Naive thymus-derived CD8-positive, alpha-beta T cell (primary cell): ENCODE measurements at regions not wholly inside any gene's neighbourhood (a gene's known extent, or its start where the extent isn't known, plus 50 kb on each side); places are given as distances from the start of the nearest gene placed in this dataset.
"Not testable (repeated sequence)": the region's sequence is repeated elsewhere in the genome, so short reads cannot be mapped to it uniquely, and the experiment has no call there.

Experiments
- ATAC-seq, 2 donors: fragments of 150-1000 bp; cut with Tn5 transposase in 1 of 2; sonication (Bioruptor Pico), chemical (Tn5 transposase) in 1 of 2; 1 replicate in 1 of 2; 2 replicates in 1 of 2; pipeline ENCODE4 v1.10.0; 2021; ENCODE audit warnings: mild to moderate bottlenecking in 2 of 2, moderate library complexity in 2 of 2
- POLR2A ChIA-PET: fragments of 350-600 bp; sonication (Branson Sonifier 250); formaldehyde crosslinking; loops from one replicate; lab custom pipeline; 2021; ENCODE audit warnings: antibody characterized with exemption; lab: Charles Lee
- DNase-seq, 10 donors: peaks; one replicate each; pipeline versions ENCODE4 v3.0.0 to v3.0.0-alpha.2; 2020 to 2022
- H3K27ac Mint-ChIP-seq, 10 donors: one replicate each; pipeline ENCODE4 v1.8.0; 2020 to 2022; ENCODE audit warnings: mild to moderate bottlenecking in 10 of 10, mixed read lengths in 10 of 10, moderate library complexity in 4 of 10, inconsistent platforms in 1 of 10
- H3K27me3 Mint-ChIP-seq, 5 donors: one replicate each; pipeline ENCODE4 v1.8.0; 2021 to 2022; ENCODE audit warnings: mixed read lengths in 5 of 5
- H3K36me3 Mint-ChIP-seq, 3 donors: one replicate each; pipeline ENCODE4 v1.8.0; 2020 to 2022; ENCODE audit warnings: mixed read lengths in 3 of 3, mild to moderate bottlenecking in 2 of 3, inconsistent platforms in 1 of 3
- H3K4me1 Mint-ChIP-seq, 4 donors: one replicate each; pipeline ENCODE4 v1.8.0; 2021 to 2022; ENCODE audit warnings: mixed read lengths in 4 of 4
- H3K4me3 Mint-ChIP-seq, 10 donors: one replicate each; pipeline ENCODE4 v1.8.0; 2020 to 2022; ENCODE audit warnings: mild to moderate bottlenecking in 10 of 10, mixed read lengths in 10 of 10, moderate library complexity in 6 of 10, inconsistent platforms in 1 of 10
- H3K9me3 Mint-ChIP-seq, 9 donors: one replicate each; pipeline ENCODE4 v1.8.0; 2020 to 2022; ENCODE audit warnings: mixed read lengths in 9 of 9, mild to moderate bottlenecking in 3 of 9, inconsistent platforms in 1 of 9, moderate library complexity in 1 of 9

GRCh38 chr13:62375653-62376052 lies 960.0 kb upstream of the PCDH20 start:
- ATAC-seq: no peak
- no peak overlapping the region for H3K4me3 Mint-ChIP-seq
- POLR2A ChIA-PET: no interaction called here
- H3K27me3 Mint-ChIP-seq: no peaks in the 10 kb centered on the region
- no peak overlapping the region for H3K27ac Mint-ChIP-seq
- H3K36me3 Mint-ChIP-seq: no peaks in the 10 kb centered on the region
- DNase-seq: no peak
- peaks cover 0 to 4% (median 0%) of the 10 kb centered on the region in 9 donors for H3K9me3 Mint-ChIP-seq
- H3K4me1 Mint-ChIP-seq: no peaks in the 10 kb centered on the region

- Mint-ChIP-seq H3K4me1 (no peaks in the 10 kb centered on the region), H3K9me3 (peaks cover 0 to 11% (median 2%) of the 10 kb centered on the region in 9 donors), H3K27me3 (no peaks in the 10 kb centered on the region), H3K36me3 (no peaks in the 10 kb centered on the region), H3K4me3 (no peak overlapping the region), H3K27ac (no peak overlapping the region)
- DNase-seq (no peak), ATAC-seq (no peak)
- POLR2A ChIA-PET: no interaction called here
Observed at GRCh38 chr13:62371737-62372136, 956.1 kb upstream of the PCDH20 start.

GRCh38 chr13:62367971-62368370 lies 952.3 kb upstream of the PCDH20 start:
- peaks cover 0 to 19% (median 1%) of the 10 kb centered on the region in 9 donors for H3K9me3 Mint-ChIP-seq

GRCh38 chr13:62360609-62361008 lies 945.0 kb upstream of the PCDH20 start:
- POLR2A ChIA-PET: no interaction called here
- Mint-ChIP-seq H3K27me3 (no peaks in the 10 kb centered on the region), H3K4me3 (no peak overlapping the region), H3K36me3 (no peaks in the 10 kb centered on the region), H3K9me3 (peaks cover 0 to 12% (median 0%) of the 10 kb centered on the region in 9 donors), H3K27ac (no peak overlapping the region), H3K4me1 (no peaks in the 10 kb centered on the region)
- no peak for ATAC-seq
- no peak for DNase-seq

More at GRCh38 chr13:62367971-62368370, 952.3 kb upstream of the PCDH20 start:
- H3K36me3 Mint-ChIP-seq, POLR2A ChIA-PET, H3K27ac Mint-ChIP-seq, H3K27me3 Mint-ChIP-seq, DNase-seq, H3K4me3 Mint-ChIP-seq, H3K4me1 Mint-ChIP-seq, ATAC-seq: not testable (repeated sequence)

GRCh38 chr13:62358646-62358932 lies 942.9 kb upstream of the PCDH20 start:
- H3K27me3 Mint-ChIP-seq: no peaks in the 10 kb centered on the region
- no peak overlapping the region for H3K4me3 Mint-ChIP-seq
- peaks cover 0 to 12% (median 0%) of the 10 kb centered on the region in 9 donors for H3K9me3 Mint-ChIP-seq
- ATAC-seq (no peak), DNase-seq (no peak)
- POLR2A ChIA-PET: no interaction called here
- H3K4me1 Mint-ChIP-seq: no peaks in the 10 kb centered on the region
- H3K36me3 Mint-ChIP-seq: no peaks in the 10 kb centered on the region
- no peak overlapping the region for H3K27ac Mint-ChIP-seq

DNA sequence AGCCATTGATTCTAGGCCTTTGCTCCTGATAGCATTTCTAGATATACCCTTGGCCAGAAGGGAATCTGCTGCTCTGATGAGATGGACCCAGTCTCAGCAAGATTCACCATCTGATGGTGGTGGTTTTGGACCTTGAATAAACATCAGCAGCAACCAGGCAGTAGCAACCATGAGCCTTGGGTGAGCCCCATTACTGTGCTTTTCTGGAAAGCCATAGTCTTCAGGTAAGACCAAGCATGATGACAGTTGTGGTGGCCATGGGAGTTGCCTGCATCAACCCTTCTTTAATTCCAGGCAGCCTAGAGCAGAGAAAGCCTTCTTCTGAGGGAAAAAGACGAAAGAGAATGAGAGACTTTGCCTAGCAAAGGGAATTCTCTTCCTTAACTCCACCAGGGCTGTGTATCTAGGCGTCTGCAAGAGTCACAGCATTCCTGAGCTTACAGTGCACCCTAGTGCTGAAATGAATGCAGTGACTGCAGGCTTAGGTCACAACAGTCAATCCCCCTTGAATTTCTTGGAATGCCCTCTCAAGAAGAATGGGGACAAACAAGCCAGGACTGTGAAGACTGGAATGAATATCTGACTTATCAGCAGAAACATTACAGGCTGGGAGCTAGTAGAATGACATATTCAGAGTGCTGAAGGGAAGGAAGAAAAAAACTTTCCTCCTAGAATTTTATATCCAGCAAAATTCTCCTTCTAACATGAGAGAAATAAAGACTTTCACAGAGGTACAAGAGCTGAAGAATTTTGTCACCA lies 942.4 kb upstream of the PCDH20 start:
- H3K27ac Mint-ChIP-seq: no peak overlapping the region
- ATAC-seq (no peak), DNase-seq (no peak)
- POLR2A ChIA-PET: no interaction called here
- no peaks in the 10 kb centered on the region for H3K27me3 Mint-ChIP-seq
- no peaks in the 10 kb centered on the region for H3K4me1 Mint-ChIP-seq
- H3K36me3 Mint-ChIP-seq: no peaks in the 10 kb centered on the region
- H3K4me3 Mint-ChIP-seq: no peak overlapping the region
- H3K9me3 Mint-ChIP-seq: peaks cover 0 to 12% (median 0%) of the 10 kb centered on the region in 9 donors

DNA sequence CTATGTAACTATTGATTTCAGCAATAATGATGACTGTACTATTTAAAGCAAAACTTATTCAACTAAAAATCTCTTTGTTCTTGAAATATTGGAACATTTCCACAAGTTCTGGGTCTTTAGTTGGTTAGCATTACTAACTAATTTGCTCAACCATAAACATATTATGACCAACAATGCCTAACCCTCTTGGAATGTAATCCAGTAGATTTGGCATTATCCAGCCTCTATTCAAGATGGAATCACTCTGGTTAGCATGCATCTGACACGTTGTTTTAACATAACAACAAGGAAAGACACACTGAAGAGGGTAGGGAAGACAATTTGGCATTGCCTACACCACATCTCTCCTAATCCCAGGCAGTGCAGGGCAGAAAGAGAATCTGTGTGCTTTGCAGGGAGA lies 941.3 kb upstream of the PCDH20 start:
- ATAC-seq: no peak
- Mint-ChIP-seq H3K9me3 (peaks cover 0 to 12% (median 0%) of the 10 kb centered on the region in 9 donors), H3K4me1 (no peaks in the 10 kb centered on the region), H3K4me3 (no peak overlapping the region), H3K36me3 (no peaks in the 10 kb centered on the region), H3K27ac (no peak overlapping the region), H3K27me3 (no peaks in the 10 kb centered on the region)
- POLR2A ChIA-PET: no interaction called here
- DNase-seq: no peak

DNA sequence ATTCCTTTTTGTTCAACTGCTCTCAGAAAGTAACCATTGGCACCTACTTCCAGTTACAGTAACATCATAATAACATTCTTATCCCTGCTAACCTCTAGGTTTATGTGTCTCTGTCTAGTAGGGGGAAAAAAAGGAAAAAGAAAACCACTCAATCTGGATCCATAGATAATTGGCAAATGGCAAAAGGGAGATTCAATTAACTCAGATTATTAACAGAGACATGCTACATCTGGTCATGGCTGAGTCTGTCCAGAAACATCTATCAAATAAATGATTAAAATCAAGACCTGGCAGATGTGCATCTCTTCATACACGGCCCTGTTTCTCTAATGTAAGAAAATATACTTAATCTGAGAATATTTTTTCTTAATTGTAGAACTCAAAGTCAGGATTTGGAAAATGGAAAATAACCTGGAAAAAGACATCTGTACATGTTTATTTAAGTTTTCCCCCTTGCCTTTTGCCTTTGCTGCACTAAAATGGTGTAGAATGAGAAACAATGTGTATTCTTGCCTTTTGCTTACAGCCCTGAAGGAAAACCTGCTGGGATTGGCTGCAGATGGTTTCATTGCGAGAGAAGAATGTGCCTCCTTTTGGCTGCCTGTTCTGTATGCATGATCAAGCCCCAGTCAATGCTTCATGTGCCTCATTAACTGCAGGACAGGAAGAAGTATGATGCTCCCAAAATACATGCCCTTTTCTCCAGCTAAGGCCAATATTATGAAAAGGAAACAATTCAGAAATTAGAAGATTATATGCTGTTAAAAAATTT lies 921.6 kb upstream of the PCDH20 start:
- Mint-ChIP-seq H3K9me3 (peaks cover 0 to 8% (median 0%) of the 10 kb centered on the region in 9 donors), H3K36me3 (no peaks in the 10 kb centered on the region), H3K27ac (no peak overlapping the region), H3K27me3 (no peaks in the 10 kb centered on the region), H3K4me3 (no peak overlapping the region), H3K4me1 (no peaks in the 10 kb centered on the region)
- ATAC-seq: no peak
- no peak for DNase-seq
- POLR2A ChIA-PET: no interaction called here

- POLR2A ChIA-PET: no interaction called here
- DNase-seq: no peak
- Mint-ChIP-seq H3K4me3 (no peak overlapping the region), H3K27ac (no peak overlapping the region), H3K4me1 (no peaks in the 10 kb centered on the region), H3K27me3 (no peaks in the 10 kb centered on the region), H3K36me3 (no peaks in the 10 kb centered on the region), H3K9me3 (peaks cover 0 to 8% (median 3%) of the 10 kb centered on the region in 9 donors)
- no peak for ATAC-seq
Observed at GRCh38 chr13:62336507-62336906, 920.9 kb upstream of the PCDH20 start.

DNA sequence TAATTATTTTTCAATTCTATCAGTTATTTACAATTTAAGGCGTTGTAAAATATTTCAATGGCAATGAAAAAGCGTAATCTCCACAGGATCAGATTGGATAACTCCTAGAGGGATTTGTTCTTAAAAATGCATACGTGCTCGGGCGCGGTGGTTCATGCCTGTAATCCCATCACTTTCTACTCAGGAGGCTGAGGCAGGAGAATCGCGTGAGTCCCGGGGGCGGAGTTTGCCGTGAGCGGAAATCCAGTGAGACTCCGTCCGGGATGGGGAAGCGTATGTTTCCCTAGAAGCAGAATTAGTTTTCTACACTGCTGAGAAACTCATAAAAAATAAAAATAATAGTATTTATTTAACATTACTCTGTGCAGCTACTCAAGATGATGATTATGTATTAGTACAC lies 917.8 kb upstream of the PCDH20 start:
- H3K27me3 Mint-ChIP-seq: no peaks in the 10 kb centered on the region
- ATAC-seq: no peak
- no peak overlapping the region for H3K27ac Mint-ChIP-seq
- no peaks in the 10 kb centered on the region for H3K4me1 Mint-ChIP-seq
- POLR2A ChIA-PET: no interaction called here
- no peak for DNase-seq
- peaks cover 0 to 8% (median 3%) of the 10 kb centered on the region in 9 donors for H3K9me3 Mint-ChIP-seq
- H3K4me3 Mint-ChIP-seq: no peak overlapping the region
- H3K36me3 Mint-ChIP-seq: no peaks in the 10 kb centered on the region

DNA sequence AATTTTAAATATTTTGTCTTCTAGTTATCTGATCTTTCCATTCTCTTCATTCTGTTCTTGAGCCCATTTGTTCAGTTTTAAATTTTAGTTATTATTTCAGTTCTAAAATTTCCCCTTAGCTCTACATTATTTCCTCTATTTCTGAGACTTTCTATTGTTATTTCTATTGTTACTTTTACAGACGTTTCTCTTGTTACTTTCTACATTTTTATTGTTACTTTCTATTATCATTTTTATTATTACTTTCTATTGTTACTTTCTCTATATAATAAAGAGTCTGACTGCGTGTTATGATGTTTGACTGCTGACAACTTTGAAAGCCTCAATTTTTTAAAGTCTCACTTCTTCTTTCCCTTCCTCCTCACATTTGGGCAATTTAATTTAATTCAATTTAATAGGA lies 915.7 kb upstream of the PCDH20 start:
- POLR2A ChIA-PET: no interaction called here
- Mint-ChIP-seq H3K4me1 (no peaks in the 10 kb centered on the region), H3K36me3 (no peaks in the 10 kb centered on the region), H3K27me3 (no peaks in the 10 kb centered on the region), H3K27ac (no peak overlapping the region), H3K9me3 (peaks cover 0 to 14% (median 8%) of the 10 kb centered on the region in 9 donors), H3K4me3 (no peak overlapping the region)
- DNase-seq (no peak), ATAC-seq (no peak)

DNA sequence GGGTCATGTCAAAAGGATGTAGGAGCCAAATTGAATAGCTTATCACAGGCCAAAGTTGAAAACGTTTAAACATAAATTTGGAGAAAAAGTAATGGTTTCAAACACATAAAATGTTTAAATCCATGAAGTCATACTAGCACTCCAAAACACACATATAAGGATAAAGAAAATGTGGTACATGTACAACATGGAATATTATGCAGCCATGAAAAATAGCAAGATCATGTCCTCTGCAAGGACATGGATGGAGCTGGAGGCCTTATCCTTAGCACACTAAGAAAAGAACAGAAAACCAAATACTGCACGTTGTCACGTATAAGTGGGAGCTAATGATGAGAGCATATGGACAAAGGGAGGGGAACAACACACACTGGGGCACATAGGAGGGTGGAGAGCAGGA lies 911.7 kb upstream of the PCDH20 start:
- no peaks in the 10 kb centered on the region for H3K4me1 Mint-ChIP-seq

GRCh38 chr13:62324842-62325241 lies 909.2 kb upstream of the PCDH20 start:
- ATAC-seq (no peak), DNase-seq (no peak)
- H3K36me3 Mint-ChIP-seq: no peaks in the 10 kb centered on the region
- no peaks in the 10 kb centered on the region for H3K27me3 Mint-ChIP-seq
- H3K4me3 Mint-ChIP-seq: no peak overlapping the region
- peaks cover 0 to 9% (median 3%) of the 10 kb centered on the region in 9 donors for H3K9me3 Mint-ChIP-seq
- POLR2A ChIA-PET: no interaction called here
- H3K27ac Mint-ChIP-seq: no peak overlapping the region
- H3K4me1 Mint-ChIP-seq: no peaks in the 10 kb centered on the region

More for the DNA sequence above, 911.7 kb upstream of the PCDH20 start:
- POLR2A ChIA-PET: no interaction called here
- Mint-ChIP-seq H3K27me3 (no peaks in the 10 kb centered on the region), H3K36me3 (no peaks in the 10 kb centered on the region), H3K27ac (no peak overlapping the region), H3K9me3 (peaks cover 0 to 9% (median 5%) of the 10 kb centered on the region in 9 donors), H3K4me3 (no peak overlapping the region)
- ATAC-seq: no peak
- no peak for DNase-seq
